T-helper 9 cell (primary cell): ENCODE measurements at regions not wholly inside any gene's neighbourhood (a gene's known extent, or its start where the extent isn't known, plus 50 kb on each side); places are given as distances from the start of the nearest gene placed in this dataset.

Experiments
- DNase-seq: peaks from one replicate; pipeline ENCODE4 v3.0.0-alpha.2; 2020

- DNase-seq: no peak
Measured at GRCh38 chr1:98420376-98421084, 241.0 kb upstream of the SNX7 start.

GRCh38 chr1:98417820-98418219 is 243.7 kb upstream of the SNX7 start:
- no peak for DNase-seq

GRCh38 chr1:98410082-98410481 is 251.4 kb upstream of the SNX7 start:
- no peak for DNase-seq

GRCh38 chr1:98406352-98407088 is 255.0 kb upstream of the SNX7 start:
- no peak for DNase-seq

DNA sequence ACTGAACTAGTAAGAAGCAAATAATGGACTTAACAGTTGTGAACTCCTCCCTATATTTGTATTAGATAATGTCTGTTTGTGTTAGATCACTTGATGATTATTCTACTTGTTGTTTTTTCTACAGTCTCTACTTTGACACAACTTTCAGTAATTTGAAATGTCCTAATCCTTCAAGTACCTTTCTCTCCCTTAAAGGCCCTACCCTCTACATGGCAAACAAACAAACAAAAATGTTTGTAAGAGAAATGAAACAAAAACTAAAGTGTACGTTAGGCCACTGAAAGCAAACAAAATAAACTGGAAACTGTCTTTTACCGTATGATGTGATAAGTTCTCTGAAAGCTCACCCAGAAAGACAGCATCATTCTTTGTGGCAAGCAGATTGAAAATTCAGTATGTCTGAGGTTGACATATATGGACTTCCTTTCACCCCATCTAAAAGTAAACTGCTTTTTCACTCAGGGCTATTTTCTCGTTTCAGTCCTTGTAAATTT is 255.9 kb upstream of the SNX7 start:
- no peak for DNase-seq

GRCh38 chr1:98404866-98405265 is 256.7 kb upstream of the SNX7 start:
- no peak for DNase-seq

GRCh38 chr1:98403963-98404480 is 257.5 kb upstream of the SNX7 start:
- no peak for DNase-seq

- DNase-seq: no peak
Measured at GRCh38 chr1:98402860-98403259, 258.7 kb upstream of the SNX7 start.

GRCh38 chr1:98400446-98400845 is 261.1 kb upstream of the SNX7 start:
- no peak for DNase-seq

DNA sequence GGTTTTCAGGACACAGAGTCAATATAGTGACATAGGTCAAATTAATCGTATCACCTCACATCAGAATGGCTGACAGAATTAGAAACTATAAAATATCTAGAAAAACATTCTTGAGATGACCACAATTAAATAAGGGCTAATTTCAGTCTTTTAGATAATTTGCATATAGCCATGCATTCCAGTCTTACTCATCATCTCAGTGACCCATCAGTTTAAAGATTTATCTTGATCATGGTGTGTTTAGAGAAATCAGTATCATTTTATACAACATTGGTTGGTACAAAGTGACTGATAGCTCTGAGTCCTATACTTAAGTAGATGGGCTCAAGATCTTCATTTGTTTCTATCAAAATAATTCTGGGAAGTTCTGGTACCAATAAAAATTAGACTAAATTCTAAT is 262.3 kb upstream of the SNX7 start:
- DNase-seq: no peak

DNA sequence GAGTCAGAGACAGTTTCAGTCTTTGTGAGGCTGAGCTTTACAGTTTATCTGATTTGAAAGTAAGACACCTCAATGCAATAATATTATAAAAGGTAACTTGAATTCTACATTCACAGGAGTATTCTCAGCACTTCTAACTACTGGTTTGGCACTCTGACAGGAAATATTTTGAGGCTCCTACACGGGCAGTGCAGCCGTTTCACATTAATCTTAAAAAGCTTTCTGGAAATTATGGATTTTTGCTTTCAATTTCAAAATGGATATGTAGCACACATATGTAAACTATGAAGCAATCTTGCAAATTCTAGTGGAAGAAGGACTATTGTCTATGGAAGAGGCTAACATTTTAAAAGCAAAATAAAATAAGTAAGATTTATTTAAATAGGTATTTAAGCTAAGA is 262.9 kb upstream of the SNX7 start:
- DNase-seq: no peak

DNA sequence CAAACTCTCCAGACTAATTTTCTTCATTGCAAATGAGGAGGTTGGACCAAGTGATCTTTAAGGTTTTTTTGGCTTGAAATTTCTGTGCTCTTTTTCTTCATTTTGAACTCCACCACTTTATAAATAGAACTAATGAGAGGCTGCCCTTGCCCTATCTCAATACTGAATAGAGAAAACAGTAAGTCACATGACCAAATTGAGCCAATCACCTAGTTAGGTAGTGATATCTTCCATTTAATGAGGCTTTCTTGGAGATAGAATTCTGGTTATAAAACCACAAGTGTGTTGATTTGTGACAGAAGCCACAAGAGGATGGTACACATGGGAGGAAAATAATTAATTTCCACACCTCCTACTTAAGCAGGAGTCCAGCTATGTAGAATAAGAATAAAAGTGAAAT is 263.4 kb upstream of the SNX7 start:
- no peak for DNase-seq

DNA sequence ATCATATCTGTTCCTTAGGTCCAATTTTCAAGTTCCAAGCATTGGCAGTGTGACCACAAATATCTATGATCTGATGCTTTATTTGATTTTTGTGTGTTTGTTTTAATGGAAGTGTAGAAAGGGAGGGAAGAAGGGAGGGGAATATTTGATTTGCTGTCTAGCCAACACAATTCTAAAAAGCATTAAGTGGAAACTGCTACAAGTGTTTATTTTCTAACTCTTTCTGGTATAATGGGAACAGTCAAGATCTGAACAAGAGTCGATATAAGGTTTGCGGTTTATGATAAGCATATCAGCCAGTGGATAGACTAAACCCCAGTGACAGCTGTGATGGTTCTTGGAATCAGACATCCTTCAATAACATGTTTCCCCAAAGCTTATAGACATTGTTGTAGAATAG is 267.8 kb upstream of the SNX7 start:
- DNase-seq: no peak

GRCh38 chr1:98391175-98391574 is 270.3 kb upstream of the SNX7 start:
- DNase-seq: no peak

- DNase-seq: no peak
Measured at GRCh38 chr1:98389809-98390208, 271.7 kb upstream of the SNX7 start.

DNA sequence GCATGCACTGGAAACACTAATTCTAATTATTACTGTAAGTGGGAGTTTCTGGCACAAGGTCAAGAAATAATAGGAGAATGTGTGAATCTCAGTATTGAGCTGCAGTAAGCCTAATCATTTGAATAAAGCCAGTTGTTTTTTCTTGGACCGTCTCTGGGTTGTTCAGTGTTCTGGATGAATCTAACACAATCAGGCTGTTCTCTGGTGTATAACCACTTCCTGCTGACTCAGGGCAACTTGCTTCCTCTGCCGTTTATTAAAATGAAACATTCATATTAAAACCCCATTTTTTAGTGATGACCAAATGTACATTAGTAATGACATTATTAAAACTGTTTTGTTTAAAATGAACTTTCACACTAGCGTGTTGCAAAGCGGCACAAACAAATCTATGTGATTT is 273.1 kb upstream of the SNX7 start:
- DNase-seq: no peak

DNA sequence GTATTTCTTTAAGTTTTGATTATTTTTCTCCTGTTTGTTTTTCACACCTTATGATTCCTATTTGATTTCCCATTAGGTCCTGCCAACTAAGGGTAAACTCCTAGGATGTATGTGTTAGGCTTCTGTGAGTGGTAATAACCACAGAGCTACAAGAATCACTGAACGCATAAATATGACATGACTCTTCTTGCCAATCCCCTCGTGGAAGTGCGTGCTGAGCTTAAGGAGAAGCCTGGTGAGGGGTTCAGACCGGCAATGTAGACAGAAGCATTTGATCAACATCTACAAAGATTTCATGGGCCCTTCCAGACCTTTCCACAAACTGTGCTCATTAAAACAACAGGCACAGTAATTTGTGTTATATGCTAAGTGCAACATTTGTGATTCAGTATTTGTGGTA is 273.8 kb upstream of the SNX7 start:
- no peak for DNase-seq

- no peak for DNase-seq
Measured at GRCh38 chr1:98386675-98387440, 274.7 kb upstream of the SNX7 start.

- DNase-seq: no peak
Measured at GRCh38 chr1:98385652-98386051, 275.9 kb upstream of the SNX7 start.

DNA sequence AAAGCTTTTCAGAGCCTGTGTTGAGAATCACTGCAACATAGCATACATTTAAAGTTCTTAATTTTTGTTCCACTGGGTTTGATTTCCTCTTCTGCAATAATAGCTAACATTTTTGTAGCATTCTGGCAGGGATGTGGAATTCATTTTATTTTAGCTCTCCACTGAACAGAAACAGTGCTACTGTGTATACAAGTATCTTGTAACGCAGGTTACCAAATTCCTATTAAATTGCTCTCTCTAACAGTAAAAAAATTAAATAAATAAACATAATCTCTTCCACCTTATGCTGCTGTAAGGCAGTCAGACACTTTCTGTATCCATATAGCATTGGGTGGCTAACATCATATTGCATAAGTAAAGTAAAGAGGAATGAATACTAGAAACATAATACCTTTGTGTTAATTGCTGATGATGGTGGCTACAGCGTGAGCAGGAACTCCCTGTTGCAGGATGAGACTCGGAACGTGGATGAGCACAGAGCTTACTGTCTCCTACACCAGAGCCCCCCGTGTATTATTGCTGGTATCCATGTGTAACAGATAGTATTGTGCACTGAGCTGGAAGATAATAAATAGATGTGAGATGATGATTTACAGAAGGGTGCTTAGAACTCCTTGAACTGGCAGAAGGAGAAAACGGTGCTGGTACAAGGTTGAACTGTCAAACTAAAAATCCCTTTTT is 276.9 kb upstream of the SNX7 start:
- DNase-seq: no peak

DNA sequence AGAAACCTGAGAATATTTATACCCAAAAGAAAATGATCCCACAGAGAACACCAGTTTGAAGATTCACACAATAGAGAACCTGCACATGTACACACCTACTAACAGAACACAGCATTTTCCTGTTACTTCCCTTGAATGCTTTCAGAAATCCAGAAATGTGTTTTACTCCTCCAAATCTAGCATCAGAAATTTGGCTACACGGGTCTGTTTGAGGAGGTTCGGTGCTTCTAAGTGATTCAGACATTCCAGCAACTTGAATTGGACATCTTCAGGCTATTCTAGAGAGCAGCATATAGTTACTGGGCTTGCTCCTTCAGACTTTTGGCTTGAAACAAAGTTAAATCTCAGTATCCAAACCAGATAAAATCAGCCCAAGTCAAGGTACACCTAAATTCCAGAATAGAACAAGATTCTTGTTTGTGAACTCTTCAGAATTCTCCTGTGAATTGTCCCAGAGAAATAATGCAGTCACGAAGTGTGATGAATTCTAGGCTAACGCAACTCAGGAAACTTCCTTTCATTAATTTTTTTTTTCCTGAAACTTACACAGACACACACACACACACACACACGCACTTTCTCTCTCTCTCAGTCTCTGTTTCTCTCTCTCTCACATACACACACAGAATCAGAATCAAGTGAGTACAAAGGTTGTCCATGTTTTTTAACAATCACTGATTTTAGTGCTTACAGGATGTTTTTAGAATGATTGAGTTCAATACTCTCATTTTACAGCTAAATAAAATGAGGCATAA is 278.4 kb upstream of the SNX7 start:
- no peak for DNase-seq

DNA sequence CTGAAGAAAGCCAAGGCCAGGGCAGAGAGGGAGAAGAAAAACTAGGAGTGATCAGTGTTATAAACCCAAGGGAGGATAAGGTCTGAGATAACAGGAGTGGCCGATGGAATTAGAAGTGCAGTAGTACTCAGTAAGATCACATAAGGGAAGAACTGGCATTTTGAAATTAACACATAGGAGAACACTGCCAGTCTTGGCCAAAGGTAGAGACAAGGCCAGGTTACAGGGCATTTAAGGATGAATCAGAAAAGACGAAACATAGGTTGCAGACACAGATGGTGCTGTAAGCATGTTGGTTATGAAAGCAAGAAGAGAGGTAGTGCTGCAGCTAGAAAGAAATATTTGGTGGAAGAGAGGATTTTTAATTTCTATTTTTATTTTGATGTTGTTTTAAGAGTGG is 278.9 kb upstream of the SNX7 start:
- no peak for DNase-seq
